ENCODE measurements at regions not wholly inside any gene's neighbourhood (a gene's known extent, or its start where the extent isn't known, plus 50 kb on each side); places are given as distances from the start of the nearest gene placed in this dataset.

DNA sequence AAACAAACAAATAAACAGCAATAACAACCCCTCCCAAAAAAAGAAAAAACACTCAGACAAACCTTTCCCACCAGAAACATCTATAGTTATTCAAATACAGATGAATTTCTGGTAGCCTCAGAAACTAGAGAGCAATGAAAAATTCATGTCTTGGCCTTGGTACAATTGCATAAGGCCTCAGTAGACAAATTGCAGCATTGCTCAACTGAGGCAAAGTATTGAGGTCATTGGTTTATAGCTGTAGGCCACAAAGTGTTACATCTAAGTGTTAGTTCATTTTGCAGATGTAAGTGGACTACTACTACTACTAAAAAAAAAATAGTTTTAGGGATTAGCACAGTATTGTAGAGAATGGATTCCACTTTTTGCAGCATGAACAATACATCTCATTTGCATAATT, 2268.3 kb downstream of the ARAP2 start:
- no peak overlapping the region for H3K4me2 ChIP-seq (ENCODE audit: insufficient read depth in 1 of 2, low read depth in 2 of 2, low read length in 2 of 2)
- no peak overlapping the region for H3K14ac ChIP-seq (ENCODE audit: insufficient read length)
- no peak overlapping the region for H4K91ac ChIP-seq (replicated peaks; ENCODE audit: insufficient read length, low read length)
- H3K27ac ChIP-seq (ENCODE audit: low read depth, low read length) = no peak overlapping the region
- H2BK15ac ChIP-seq (ENCODE audit: low read length) = no peak overlapping the region
- no peak overlapping the region for H4K8ac ChIP-seq (ENCODE audit: extremely low read depth, insufficient read depth, low read length)
- H3K36me3 ChIP-seq (ENCODE audit: control insufficient read depth in 2 of 4, insufficient read depth in 4 of 4, low read length in 3 of 4) = no peaks in the 10 kb centered on the region
- no peak overlapping the region for H2BK5ac ChIP-seq (ENCODE audit: low read depth, low read length)
- no peaks in the 10 kb centered on the region for H3K23me2 ChIP-seq (ENCODE audit: low read depth, low read length)
- ChIA-PET CTCF (ENCODE audit: partially characterized antibody) (no interaction called here), POLR2A (ENCODE audit: partially characterized antibody) (no interaction called here)
- no peak for DNase-seq (ENCODE audit: low read depth in 1 of 2, low spot score in 2 of 2)
- H4K5ac ChIP-seq (ENCODE audit: insufficient read length, low read depth, low read length) = no peak overlapping the region
- H3K9me3 ChIP-seq (ENCODE audit: insufficient read depth in 2 of 2, low read depth in 1 of 2, low read length in 1 of 2) = no peaks in the 10 kb centered on the region
- no peaks in the 10 kb centered on the region for H3K4me1 ChIP-seq (replicated peaks in 1 of 4; ENCODE audit: control insufficient read depth in 3 of 4, insufficient read depth in 4 of 4, low read length in 3 of 4)
- H2BK120ac ChIP-seq (replicated peaks; ENCODE audit: low read depth, low read length) = no peak overlapping the region
- H3K9ac ChIP-seq (replicated peaks in 1 of 4; ENCODE audit: extremely low read depth in 1 of 4, low read depth in 3 of 4, low read length in 3 of 4) = no peak overlapping the region
- no peak overlapping the region for H2BK20ac ChIP-seq (ENCODE audit: low read length)
- H3K4me3 ChIP-seq (ENCODE audit: extremely low read depth in 1 of 4, insufficient read depth in 2 of 4, low read depth in 3 of 4, low read length in 4 of 4) = no peak overlapping the region
- H3K18ac ChIP-seq (ENCODE audit: extremely low read depth, low read length) = no peak overlapping the region
- H4K20me1 ChIP-seq (replicated peaks in 1 of 2; ENCODE audit: control insufficient read depth in 1 of 2, insufficient read depth in 2 of 2, low read length in 2 of 2) = no peaks in the 10 kb centered on the region
- no peak overlapping the region for H2BK12ac ChIP-seq (ENCODE audit: low read depth, low read length)
- no peak overlapping the region for H3K4ac ChIP-seq (replicated peaks; ENCODE audit: insufficient read length, low read depth, low read length)
- no peak for FAIRE-seq
- H3K79me2 ChIP-seq (ENCODE audit: control insufficient read depth in 1 of 2, insufficient read depth in 2 of 2, low read length in 2 of 2) = no peaks in the 10 kb centered on the region
- H3K27me3 ChIP-seq (replicated peaks in 1 of 4; ENCODE audit: control insufficient read depth in 3 of 4, extremely low read depth in 1 of 4, insufficient read depth in 3 of 4, low read length in 3 of 4) = no peaks in the 10 kb centered on the region
- H3K23ac ChIP-seq (ENCODE audit: insufficient read length) = no peak overlapping the region
- no peak overlapping the region for H2AK5ac ChIP-seq (ENCODE audit: low read depth, low read length)
- no peaks in the 10 kb centered on the region for H3K79me1 ChIP-seq (ENCODE audit: low read depth, low read length)
- H2AFZ ChIP-seq (ENCODE audit: low read length) = no peak overlapping the region
- no peak overlapping the region for H3K56ac ChIP-seq (replicated peaks; ENCODE audit: insufficient read length, low read depth, low read length)
- TF ChIP-seq CREB1 (IDR thresholded peaks at IDR 0.05) = no peak
- TF ChIP-seq BCL11A (IDR thresholded peaks at IDR 0.05; ENCODE audit: low read depth in 2 of 2, low read length in 2 of 2) = no peak
- no peak for TF ChIP-seq NANOG (IDR thresholded peaks at IDR 0.05; ENCODE audit: insufficient read depth, low read depth, low read length, poor library complexity, severe bottlenecking)
- no peak for TF ChIP-seq CHD1 (IDR thresholded peaks at IDR 0.05; ENCODE audit: low read depth, low read length)
- no peak for TF ChIP-seq SUZ12 (IDR thresholded peaks at IDR 0.05; ENCODE audit: low read length)
- no peak for TF ChIP-seq POLR2AphosphoS5 (IDR thresholded peaks at IDR 0.05; ENCODE audit: low read depth, low read length)
- no peak for TF ChIP-seq SP4 (IDR thresholded peaks at IDR 0.05; ENCODE audit: low read length)
- TF ChIP-seq MAX (IDR thresholded peaks at IDR 0.05) = no peak
- no peak for TF ChIP-seq BRCA1 (IDR thresholded peaks at IDR 0.05; ENCODE audit: low read depth, low read length)
- TF ChIP-seq, protein P1, sequence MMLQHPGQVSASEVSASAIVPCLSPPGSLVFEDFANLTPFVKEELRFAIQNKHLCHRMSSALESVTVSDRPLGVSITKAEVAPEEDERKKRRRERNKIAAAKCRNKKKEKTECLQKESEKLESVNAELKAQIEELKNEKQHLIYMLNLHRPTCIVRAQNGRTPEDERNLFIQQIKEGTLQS (IDR thresholded peaks at IDR 0.05; ENCODE audit: insufficient read depth, low read depth, low read length) = no peak
